HL-60 (cell line): ENCODE measurements at regions not wholly inside any gene's neighbourhood (a gene's known extent, or its start where the extent isn't known, plus 50 kb on each side); places are given as distances from the start of the nearest gene placed in this dataset.
"Not testable (repeated sequence)": the region's sequence is repeated elsewhere in the genome, so short reads cannot be mapped to it uniquely, and the experiment has no call there.

Source experiments
- DNase-seq, 2 experiments: peaks; one replicate each; pipeline ENCODE4 v3.0.0-alpha.2; 2010 to 2020; ENCODE audit warnings: low read depth in 1 of 2, low spot score in 1 of 2
- H3K27ac ChIP-seq: fragments of 250-450 bp; sonication (Bioruptor Pico); replicated peaks from 2 replicates; pipeline ENCODE4 v1.5.1; 2020; ENCODE audit warnings: mild to moderate bottlenecking, moderate library complexity
- H3K27me3 ChIP-seq: fragments of 250-450 bp; sonication (Bioruptor Pico); 2 replicates; pipeline ENCODE4 v1.5.1; 2021; ENCODE audit warnings: mild to moderate bottlenecking, moderate library complexity; ENCODE audit not compliant: insufficient read depth, poor library complexity, severe bottlenecking
- H3K4me3 ChIP-seq: replicated peaks from 2 replicates; pipeline ENCODE4 v1.5.1; 2011; ENCODE audit warnings: mild to moderate bottlenecking, control low read depth, low read length; ENCODE audit not compliant: insufficient read depth
- GABPA ChIP-seq: IDR thresholded peaks from 2 replicates; pipeline ENCODE4 v1.6.1; 2012; ENCODE audit warnings: low read depth
- POLR2AphosphoS5 ChIP-seq: IDR thresholded peaks from 2 replicates; pipeline ENCODE4 v1.6.1; 2012; ENCODE audit warnings: low read depth
- SPI1 ChIP-seq: IDR thresholded peaks from 2 replicates; pipeline ENCODE4 v1.6.1; 2012; ENCODE audit warnings: low read depth, mild to moderate bottlenecking, borderline replicate concordance
- TF ChIP-seq, protein P1 (sequence below): IDR thresholded peaks from one replicate; pipeline ENCODE4 v1.5.1; 2011; ENCODE audit warnings: low read length, control low read depth, inconsistent platforms; ENCODE audit not compliant: insufficient read depth
- TF ChIP-seq, protein P2 (sequence below): IDR thresholded peaks from 2 replicates; pipeline ENCODE4 v1.6.1; 2012; ENCODE audit warnings: low read depth; ENCODE audit not compliant: insufficient replicate concordance

DNA sequence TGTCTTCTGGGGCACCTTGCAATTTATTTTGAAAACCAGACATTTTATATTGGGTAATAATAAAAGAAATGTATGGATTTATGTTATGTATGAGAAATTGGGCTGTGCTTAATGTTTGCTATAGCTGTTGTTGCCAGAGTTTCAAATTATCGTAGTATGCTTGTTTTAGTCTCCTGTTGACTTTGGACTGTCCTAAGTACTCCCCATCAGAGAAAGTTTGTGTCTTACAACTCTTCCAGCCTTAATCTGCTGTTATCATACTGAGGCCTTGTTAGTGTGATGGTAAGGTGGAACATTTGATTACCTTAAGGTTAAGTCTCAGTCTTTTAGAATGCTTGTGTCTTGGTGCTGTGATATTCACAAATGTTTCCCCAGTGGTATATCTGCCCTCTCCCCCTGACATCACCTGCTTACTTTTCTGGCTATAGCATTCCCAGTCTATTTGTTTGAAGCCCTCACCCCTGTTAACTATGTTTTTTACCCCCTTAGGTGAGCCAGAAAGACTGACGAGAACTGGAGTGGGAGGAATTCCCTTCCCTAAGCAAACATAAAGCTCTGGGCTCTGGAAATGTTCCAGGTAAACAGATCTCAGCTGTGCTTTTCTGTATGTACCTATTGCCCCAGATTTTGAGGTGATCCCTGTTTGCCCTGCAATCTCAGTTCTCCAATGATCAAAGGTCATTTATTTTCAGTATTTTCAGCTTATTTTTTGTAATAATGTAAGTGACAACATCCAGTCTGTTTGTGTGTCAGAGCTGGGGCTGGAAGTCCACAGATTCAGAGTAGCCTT lies 581.1 kb upstream of the CITED2 start:
- TF ChIP-seq, protein P1, sequence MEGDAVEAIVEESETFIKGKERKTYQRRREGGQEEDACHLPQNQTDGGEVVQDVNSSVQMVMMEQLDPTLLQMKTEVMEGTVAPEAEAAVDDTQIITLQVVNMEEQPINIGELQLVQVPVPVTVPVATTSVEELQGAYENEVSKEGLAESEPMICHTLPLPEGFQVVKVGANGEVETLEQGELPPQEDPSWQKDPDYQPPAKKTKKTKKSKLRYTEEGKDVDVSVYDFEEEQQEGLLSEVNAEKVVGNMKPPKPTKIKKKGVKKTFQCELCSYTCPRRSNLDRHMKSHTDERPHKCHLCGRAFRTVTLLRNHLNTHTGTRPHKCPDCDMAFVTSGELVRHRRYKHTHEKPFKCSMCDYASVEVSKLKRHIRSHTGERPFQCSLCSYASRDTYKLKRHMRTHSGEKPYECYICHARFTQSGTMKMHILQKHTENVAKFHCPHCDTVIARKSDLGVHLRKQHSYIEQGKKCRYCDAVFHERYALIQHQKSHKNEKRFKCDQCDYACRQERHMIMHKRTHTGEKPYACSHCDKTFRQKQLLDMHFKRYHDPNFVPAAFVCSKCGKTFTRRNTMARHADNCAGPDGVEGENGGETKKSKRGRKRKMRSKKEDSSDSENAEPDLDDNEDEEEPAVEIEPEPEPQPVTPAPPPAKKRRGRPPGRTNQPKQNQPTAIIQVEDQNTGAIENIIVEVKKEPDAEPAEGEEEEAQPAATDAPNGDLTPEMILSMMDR: no peak
- TF ChIP-seq GABPA (no peak), POLR2AphosphoS5 (no peak), SPI1 (no peak)
- TF ChIP-seq, protein P2, sequence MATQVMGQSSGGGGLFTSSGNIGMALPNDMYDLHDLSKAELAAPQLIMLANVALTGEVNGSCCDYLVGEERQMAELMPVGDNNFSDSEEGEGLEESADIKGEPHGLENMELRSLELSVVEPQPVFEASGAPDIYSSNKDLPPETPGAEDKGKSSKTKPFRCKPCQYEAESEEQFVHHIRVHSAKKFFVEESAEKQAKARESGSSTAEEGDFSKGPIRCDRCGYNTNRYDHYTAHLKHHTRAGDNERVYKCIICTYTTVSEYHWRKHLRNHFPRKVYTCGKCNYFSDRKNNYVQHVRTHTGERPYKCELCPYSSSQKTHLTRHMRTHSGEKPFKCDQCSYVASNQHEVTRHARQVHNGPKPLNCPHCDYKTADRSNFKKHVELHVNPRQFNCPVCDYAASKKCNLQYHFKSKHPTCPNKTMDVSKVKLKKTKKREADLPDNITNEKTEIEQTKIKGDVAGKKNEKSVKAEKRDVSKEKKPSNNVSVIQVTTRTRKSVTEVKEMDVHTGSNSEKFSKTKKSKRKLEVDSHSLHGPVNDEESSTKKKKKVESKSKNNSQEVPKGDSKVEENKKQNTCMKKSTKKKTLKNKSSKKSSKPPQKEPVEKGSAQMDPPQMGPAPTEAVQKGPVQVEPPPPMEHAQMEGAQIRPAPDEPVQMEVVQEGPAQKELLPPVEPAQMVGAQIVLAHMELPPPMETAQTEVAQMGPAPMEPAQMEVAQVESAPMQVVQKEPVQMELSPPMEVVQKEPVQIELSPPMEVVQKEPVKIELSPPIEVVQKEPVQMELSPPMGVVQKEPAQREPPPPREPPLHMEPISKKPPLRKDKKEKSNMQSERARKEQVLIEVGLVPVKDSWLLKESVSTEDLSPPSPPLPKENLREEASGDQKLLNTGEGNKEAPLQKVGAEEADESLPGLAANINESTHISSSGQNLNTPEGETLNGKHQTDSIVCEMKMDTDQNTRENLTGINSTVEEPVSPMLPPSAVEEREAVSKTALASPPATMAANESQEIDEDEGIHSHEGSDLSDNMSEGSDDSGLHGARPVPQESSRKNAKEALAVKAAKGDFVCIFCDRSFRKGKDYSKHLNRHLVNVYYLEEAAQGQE: no peak
- no peak for DNase-seq
- Histone ChIP-seq H3K27me3 (no peaks in the 10 kb centered on the region), H3K4me3 (no peak overlapping the region), H3K27ac (no peak overlapping the region)

DNA sequence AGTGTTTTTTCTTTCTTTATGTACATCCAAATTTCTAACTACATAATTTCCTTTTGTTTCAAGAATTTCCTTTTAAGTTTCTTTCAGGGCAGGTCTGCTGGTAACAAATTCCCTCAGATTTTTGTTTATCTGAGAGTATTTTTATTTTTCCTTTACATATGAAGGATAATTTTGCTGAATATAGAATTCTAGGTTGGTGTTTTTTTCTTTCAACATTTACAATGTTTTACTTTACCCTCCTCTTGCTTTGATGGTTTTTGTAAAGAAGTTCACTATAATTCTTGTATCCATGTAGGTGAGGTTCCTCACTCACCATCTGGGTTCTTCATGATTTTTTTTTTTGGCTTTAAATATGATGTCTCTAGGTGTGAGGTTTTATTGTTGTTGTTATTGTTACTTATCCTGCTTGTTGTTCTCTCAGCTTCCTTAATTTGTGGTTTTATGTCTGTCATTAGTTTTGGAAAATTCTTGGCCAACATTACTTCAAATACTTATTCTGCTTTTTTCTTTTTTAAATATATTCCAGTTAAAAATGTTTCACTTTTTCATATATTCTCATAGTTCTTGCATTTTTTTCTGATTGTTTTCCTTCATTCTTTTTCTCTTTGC lies 580.1 kb upstream of the CITED2 start:
- TF ChIP-seq GABPA (no peak), SPI1 (no peak), POLR2AphosphoS5 (no peak)
- TF ChIP-seq, protein P1: no peak
- TF ChIP-seq, protein P2: no peak
- Histone ChIP-seq H3K4me3 (no peak overlapping the region), H3K27me3 (no peaks in the 10 kb centered on the region), H3K27ac (no peak overlapping the region)
- no peak for DNase-seq

DNA sequence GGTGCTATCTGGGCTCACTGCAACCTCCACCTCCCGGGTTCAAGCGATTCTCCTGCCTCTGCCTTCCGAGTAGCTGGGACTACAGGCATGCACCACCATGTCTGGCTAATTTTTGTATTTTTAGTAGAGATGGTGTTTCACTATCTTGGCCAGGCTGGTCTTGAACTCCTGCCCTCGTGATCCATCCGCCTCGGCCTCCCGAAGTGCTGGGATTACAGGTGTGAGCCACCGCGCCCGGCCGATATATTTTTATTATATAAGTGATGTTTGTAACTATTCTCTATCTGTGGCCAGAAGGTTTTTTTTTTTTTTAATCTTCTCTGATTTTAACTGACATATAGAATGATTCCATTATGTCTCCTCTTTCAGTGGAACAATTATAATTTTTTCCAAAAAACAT lies 579.3 kb upstream of the CITED2 start:
- H3K27me3 ChIP-seq, H3K4me3 ChIP-seq: not testable (repeated sequence)

DNA sequence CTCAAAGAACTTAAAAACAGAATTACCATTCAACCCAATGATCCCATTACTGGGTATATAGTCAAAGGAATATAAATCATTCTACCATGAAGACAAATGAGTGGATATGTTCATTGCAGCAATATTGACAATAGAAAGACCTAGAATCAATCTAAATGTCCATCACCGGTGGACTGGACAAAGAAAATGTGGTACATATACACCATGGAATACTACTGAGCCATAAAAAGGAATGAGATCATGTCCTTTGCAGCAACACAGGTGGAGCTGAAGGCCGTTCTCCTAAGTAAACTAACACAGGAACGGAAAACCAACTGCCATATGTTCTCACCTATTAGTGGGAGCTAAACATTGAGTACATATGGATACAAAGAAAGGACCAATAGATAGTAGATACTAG lies 576.7 kb upstream of the CITED2 start:
- no peak overlapping the region for H3K4me3 ChIP-seq
- H3K27ac ChIP-seq: no peak overlapping the region
- no peaks in the 10 kb centered on the region for H3K27me3 ChIP-seq
- no peak for DNase-seq
- TF ChIP-seq, protein P1: no peak
- TF ChIP-seq, protein P2: no peak
- TF ChIP-seq POLR2AphosphoS5 (no peak), GABPA (no peak), SPI1 (no peak)

More for the DNA sequence above, 579.3 kb upstream of the CITED2 start:
- not testable (repeated sequence) for H3K27ac ChIP-seq, DNase-seq
